GM12873 (cell line): ENCODE measurements at regions not wholly inside any gene's neighbourhood (a gene's known extent, or its start where the extent isn't known, plus 50 kb on each side); places are given as distances from the start of the nearest gene placed in this dataset.

Experiments used
- TF ChIP-seq, protein P1 (sequence below): IDR thresholded peaks from 2 replicates; pipeline ENCODE4 v1.5.1; 2012; ENCODE audit warnings: low read depth, mild to moderate bottlenecking, moderate library complexity, low read length, control low read depth; ENCODE audit not compliant: insufficient read depth; ENCODE audit errors: missing control alignments

DNA sequence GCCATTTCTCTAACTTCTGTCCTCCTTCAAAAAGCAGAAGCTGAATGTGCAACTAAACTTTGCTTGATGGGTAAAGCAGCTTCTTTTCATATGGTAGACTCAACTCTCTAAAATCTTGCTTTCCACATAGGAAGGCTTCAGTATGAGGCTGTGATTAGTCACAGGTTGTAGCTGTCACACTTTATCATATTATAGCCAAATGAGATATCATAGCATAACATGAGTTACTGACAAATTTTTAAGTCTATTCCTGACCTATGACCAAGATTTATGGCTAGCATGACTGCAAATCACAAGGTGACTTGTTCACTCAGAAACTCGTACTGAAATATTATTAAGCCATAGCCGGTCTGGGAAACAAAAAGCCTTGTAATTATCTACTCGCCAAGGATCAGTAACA lies 998.6 kb downstream of the RPA4 start:
- TF ChIP-seq, protein P1, sequence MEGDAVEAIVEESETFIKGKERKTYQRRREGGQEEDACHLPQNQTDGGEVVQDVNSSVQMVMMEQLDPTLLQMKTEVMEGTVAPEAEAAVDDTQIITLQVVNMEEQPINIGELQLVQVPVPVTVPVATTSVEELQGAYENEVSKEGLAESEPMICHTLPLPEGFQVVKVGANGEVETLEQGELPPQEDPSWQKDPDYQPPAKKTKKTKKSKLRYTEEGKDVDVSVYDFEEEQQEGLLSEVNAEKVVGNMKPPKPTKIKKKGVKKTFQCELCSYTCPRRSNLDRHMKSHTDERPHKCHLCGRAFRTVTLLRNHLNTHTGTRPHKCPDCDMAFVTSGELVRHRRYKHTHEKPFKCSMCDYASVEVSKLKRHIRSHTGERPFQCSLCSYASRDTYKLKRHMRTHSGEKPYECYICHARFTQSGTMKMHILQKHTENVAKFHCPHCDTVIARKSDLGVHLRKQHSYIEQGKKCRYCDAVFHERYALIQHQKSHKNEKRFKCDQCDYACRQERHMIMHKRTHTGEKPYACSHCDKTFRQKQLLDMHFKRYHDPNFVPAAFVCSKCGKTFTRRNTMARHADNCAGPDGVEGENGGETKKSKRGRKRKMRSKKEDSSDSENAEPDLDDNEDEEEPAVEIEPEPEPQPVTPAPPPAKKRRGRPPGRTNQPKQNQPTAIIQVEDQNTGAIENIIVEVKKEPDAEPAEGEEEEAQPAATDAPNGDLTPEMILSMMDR, result no peak

DNA sequence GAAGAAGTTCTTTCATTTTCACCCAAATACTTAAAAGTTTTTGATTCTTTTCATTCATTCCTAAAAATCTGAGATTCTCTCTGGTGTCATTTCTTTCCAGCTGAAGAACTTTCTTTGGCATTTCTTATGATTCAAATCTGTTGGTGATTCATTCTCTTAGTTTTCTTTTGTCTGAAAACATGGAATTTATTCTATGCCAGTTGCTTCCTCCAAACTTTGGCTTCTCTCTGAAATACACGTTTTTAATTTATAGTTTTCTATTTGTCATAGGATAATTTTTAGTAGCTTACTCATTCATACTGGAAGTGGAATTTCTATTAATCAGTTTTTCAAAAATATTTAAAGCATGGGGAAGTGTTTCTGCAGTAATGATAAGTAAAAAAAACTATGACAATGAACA lies 1012.0 kb downstream of the RPA4 start:
- TF ChIP-seq, protein P1, result no peak

DNA sequence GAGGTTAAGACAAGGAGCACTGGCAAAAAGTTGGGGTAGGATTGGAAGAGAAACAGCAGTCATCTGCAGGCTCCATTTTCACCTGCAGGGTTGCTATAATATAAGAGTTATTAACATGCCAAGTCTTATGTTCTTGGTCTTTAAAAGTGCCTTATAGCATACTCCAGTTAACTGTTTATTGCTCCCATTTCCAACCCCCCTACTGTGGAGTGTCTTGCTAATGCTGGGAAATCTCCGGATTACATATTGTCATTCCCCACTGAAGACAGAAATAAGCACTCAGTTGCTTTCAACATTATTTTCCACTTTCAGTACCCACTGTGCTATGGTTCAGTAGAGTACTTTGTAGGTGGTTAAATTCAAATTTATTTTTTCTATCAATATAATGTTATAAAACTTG lies 1014.3 kb downstream of the RPA4 start:
- TF ChIP-seq, protein P1, result no peak

DNA sequence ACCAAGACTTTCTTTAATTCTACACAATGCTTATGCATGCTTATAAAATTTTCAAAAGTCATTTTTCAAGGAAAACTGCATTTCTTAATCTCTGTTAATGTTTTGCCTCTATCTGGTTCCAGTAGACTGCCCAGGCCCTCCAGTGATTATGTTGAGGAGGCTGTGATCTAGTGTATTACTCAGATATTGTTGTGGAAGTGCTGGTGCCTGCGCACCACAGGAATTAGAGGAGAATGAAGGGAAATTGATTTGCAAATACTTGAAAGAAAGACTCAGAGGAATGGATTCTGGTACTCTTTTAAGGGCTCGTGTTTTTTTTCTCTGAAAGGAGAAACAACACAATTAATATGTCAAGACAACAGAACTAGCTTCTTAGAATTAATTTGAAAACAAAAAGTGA lies 1015.1 kb downstream of the RPA4 start:
- TF ChIP-seq, protein P1, result no peak

DNA sequence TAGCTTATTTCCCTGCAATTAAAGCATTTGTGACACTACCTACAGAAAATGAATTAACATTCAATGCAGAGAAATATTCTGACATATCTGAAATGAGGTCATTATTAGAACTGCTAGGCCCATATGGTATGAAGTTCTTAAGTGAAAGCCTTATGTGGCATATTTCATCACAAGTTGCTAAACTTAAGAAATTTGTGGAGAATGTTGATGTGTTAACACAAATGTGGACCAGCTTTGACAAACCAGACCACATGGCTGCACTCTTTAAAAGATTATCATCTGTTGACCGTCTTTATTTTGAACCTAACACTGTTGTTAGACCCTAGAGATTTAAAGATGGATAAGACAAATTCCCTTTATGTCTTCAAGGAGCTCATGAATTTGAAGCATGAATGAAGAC lies 1024.1 kb downstream of the RPA4 start:
- TF ChIP-seq, protein P1, result no peak

DNA sequence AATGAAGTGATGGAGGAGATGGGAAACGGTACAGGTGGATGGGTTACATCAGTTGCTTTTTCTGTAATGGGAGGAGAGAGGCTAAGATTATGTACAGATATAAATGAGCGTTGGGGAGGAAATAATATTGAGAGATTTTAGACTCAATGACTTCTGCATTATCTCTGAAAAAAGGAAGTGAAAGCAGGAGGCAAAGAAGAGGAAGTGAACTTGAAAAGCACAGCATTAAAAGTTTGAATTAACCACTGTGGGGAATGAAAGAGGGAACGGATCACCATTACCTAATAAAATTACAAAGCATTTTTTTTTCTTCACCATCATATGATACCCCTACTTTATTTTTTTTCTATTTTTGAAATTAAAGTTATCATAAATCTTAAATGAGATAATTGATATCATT lies 1025.5 kb downstream of the RPA4 start:
- TF ChIP-seq, protein P1, result no peak

DNA sequence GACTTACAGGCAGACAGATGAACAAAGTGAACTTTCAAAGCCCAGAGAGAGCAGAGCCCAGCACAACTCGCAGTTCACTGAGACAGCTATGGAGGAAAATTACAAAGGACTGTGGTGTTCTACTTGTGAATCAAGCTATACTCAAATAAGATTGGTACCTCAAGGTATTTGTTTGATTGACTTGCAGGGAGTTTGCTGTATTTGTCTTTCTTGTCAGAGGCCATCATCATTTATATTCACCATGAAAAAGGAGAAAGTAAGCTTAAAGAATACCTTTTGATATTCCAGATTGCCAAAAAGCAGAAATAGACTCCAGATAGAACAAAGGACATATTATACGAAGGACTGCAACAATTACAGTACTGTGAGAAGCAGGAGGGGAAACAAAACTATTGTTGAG lies 1047.9 kb downstream of the RPA4 start:
- TF ChIP-seq, protein P1, result no peak
